AG04449 (cell line): ENCODE measurements at regions not wholly inside any gene's neighbourhood (a gene's known extent, or its start where the extent isn't known, plus 50 kb on each side); places are given as distances from the start of the nearest gene placed in this dataset.

ENCODE experiments used
- CTCF ChIA-PET: fragments of 350-600 bp; formaldehyde crosslinking; extraction: SDS; loops from one replicate; lab custom pipeline; 2021; ENCODE audit warnings: antibody characterized with exemption; lab: Yijun Ruan, JAX
- POLR2A ChIA-PET: fragments of 400-600, 350-600 bp; formaldehyde crosslinking; extraction: SDS; loops from one replicate; lab custom pipeline; 2020; ENCODE audit warnings: antibody characterized with exemption, inconsistent platforms; lab: Yijun Ruan, JAX
- DNase-seq: peaks from one replicate; pipeline ENCODE4 v3.0.0-alpha.2; 2010; ENCODE audit warnings: low read depth, low spot score
- H3K4me3 ChIP-seq: 2 replicates; pipeline ENCODE4 v1.5.1; 2011; ENCODE audit warnings: low read depth, mild to moderate bottlenecking, control low read depth, low read length
- TF ChIP-seq, protein P1 (sequence below): IDR thresholded peaks from one replicate; pipeline ENCODE4 v1.5.1; 2011; ENCODE audit warnings: mild to moderate bottlenecking, moderate library complexity, low read length, control low read depth, inconsistent platforms; ENCODE audit not compliant: insufficient read depth; ENCODE audit errors: missing control alignments

DNA sequence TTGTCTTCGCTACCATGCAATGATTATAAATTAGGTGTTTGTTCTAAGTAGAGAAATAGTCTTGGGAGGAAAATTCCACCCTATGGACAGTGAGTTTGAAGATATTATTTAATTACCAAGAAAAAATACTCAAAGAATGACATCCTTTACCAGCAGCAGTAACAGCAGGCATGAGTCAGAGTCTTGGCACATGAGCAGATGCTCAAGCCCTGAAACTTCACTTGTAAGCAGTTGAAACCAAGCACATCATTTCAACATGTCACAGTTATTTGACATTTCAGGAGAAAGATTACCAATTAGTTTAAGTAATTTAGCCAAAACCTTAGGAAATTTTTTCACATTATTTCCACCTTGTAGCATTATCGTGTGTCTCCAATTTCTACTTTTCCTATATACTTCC is 99.2 kb downstream of the C12orf50 start:
- ChIA-PET POLR2A (no interaction called here), CTCF (no interaction called here)
- H3K4me3 ChIP-seq: no peak overlapping the region
- TF ChIP-seq, protein P1, sequence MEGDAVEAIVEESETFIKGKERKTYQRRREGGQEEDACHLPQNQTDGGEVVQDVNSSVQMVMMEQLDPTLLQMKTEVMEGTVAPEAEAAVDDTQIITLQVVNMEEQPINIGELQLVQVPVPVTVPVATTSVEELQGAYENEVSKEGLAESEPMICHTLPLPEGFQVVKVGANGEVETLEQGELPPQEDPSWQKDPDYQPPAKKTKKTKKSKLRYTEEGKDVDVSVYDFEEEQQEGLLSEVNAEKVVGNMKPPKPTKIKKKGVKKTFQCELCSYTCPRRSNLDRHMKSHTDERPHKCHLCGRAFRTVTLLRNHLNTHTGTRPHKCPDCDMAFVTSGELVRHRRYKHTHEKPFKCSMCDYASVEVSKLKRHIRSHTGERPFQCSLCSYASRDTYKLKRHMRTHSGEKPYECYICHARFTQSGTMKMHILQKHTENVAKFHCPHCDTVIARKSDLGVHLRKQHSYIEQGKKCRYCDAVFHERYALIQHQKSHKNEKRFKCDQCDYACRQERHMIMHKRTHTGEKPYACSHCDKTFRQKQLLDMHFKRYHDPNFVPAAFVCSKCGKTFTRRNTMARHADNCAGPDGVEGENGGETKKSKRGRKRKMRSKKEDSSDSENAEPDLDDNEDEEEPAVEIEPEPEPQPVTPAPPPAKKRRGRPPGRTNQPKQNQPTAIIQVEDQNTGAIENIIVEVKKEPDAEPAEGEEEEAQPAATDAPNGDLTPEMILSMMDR: no peak
- DNase-seq: no peak

DNA sequence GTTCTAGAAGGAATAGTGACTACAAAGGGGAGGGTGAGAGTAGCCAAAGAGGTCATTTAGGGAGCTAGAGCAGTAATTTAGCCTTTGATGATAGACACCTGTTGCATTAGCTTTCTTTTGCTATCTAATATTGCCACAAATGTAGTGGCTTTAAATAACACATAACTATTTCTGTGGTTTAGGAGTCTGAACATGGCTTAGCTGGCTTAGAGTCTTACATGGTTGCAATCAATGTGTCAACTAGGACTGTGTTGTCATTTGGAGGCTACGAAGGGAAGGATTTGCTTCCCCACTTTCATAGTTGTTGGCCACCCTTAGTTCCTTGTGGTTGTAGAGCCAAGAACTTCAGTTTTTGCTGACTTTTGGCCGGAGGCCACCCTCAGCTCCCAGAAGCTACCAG is 99.9 kb downstream of the C12orf50 start:
- H3K4me3 ChIP-seq: no peak overlapping the region
- CTCF ChIA-PET: interaction anchor here (1.5 kb wide), 1 partner anchor 81 kb away, joined by 4 read pairs; no protein-coding TSS in a partner anchor
- TF ChIP-seq, protein P1: no peak
- DNase-seq: no peak
- POLR2A ChIA-PET: no interaction called here

DNA sequence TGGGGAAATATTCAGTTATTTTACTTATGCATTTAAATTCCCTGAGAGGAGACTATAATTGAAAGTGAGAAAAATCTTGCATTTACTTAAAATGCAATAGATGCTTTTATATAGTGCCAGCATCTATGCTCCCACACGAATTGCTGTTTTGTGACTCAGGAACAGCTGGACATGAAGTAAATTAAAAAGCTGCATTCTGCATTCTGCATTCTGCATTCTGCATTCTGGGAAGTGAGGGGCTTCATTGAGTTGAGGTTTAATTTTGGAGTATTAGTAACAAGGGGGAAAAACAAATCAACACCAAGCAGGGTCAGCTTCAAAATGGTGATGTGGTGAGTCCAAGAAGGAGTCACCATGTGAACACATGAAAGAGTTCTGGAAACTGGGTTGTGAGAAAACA is 101.2 kb downstream of the C12orf50 start:
- TF ChIP-seq, protein P1: no peak
- CTCF ChIA-PET: no interaction called here

DNA sequence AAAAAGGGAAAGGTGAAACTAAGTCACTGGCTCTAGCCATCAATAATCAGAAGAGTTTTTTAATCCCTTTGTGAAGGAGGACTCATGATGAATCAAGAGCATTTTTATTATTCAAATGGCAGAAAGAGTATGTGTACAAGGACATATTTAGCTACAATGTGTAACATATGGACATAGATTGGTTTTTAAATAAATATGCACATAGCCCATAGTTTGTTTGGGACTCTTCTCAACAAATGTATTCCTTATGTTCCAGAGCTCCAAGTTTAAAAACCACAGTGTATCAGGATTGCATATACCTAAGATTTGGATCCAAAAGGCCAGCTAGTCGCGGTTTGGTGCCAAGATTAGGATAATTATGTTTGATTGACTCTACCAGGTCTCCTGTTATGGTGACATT is 104.2 kb downstream of the C12orf50 start:
- CTCF ChIA-PET: interaction anchor here (1.2 to 1.4 kb wide), 2 partner anchors 27 to 58 kb away, joined by 3 to 5 read pairs; no protein-coding TSS in a partner anchor
- POLR2A ChIA-PET: no interaction called here
- no peak for DNase-seq
- TF ChIP-seq, protein P1: no peak
- no peak overlapping the region for H3K4me3 ChIP-seq

More for the DNA sequence above, 101.2 kb downstream of the C12orf50 start:
- POLR2A ChIA-PET: no interaction called here
- no peak for DNase-seq
- H3K4me3 ChIP-seq: no peak overlapping the region

DNA sequence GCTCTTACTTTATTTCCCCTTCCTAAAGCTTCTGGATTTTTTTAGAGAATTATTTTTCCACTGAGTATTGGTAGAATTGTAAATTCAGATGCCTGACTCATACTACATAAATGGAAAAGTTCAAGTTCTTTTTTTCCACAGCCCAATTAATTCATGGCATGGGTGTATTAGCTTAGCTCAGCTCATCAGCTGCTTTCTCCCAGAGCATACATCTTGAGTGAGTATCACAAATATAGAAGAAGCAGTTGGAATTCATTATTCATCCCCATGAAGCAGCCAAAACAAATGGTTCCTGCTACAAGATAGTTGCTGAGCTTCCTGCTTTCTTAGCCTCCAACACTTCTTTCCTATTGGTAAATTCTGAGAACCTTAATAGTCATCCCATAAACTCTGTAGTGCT is 105.1 kb downstream of the C12orf50 start:
- peak; percentile 83 for DNase-seq
- no peak overlapping the region for H3K4me3 ChIP-seq
- TF ChIP-seq, protein P1: no peak
- CTCF ChIA-PET: interaction anchor here (1.3 to 2.4 kb wide), 2 partner anchors 28 to 58 kb away, joined by 3 to 9 read pairs; no protein-coding TSS in a partner anchor
- POLR2A ChIA-PET: no interaction called here

DNA sequence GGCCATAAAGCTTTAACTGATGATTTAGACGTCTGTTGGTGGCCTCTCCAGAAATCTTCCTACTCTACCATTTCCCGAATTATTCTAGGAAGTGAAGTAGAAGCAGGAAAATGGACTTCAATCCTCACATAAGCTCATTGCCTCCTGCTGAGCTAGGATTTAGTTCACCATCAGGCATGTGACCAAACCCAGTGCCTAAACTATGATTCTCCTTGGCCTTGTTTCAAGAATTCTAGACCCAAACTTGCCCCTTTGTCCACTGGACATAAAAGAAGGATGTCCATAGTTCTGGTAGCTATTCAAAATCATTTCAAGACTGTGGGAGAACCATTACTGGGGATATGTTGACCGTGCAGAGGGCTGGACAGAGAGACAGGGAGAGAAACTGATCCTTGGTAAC is 105.8 kb downstream of the C12orf50 start:
- no peak overlapping the region for H3K4me3 ChIP-seq
- POLR2A ChIA-PET: no interaction called here
- DNase-seq: no peak
- TF ChIP-seq, protein P1: no peak
- CTCF ChIA-PET: interaction anchor here (1.3 to 2.4 kb wide), 2 partner anchors 29 to 57 kb away, joined by 3 to 9 read pairs; no protein-coding TSS in a partner anchor
